OCI-LY1 (cell line): ENCODE measurements at regions not wholly inside any gene's neighbourhood (a gene's known extent, or its start where the extent isn't known, plus 50 kb on each side); places are given as distances from the start of the nearest gene placed in this dataset.

Experiments
- H2AFZ ChIP-seq: fragments of 200-600 bp; sonication (generic), shearing (Covaris generic); 2 replicates; pipeline ENCODE4 v1.6.0; 2014; ENCODE audit warnings: antibody characterized with exemption, mild to moderate bottlenecking, low read length
- H3F3A ChIP-seq: fragments of 200-600 bp; sonication (generic), shearing (Covaris generic); 2 replicates; pipeline ENCODE4 v1.6.0; 2014; ENCODE audit warnings: mild to moderate bottlenecking, antibody characterized with exemption, low read length, moderate library complexity; ENCODE audit not compliant: insufficient read depth
- H3K27ac ChIP-seq: fragments of 200-600 bp; sonication (generic); 2 replicates; pipeline ENCODE4 v1.5.1; 2014; ENCODE audit warnings: low read length, mixed run types, mild to moderate bottlenecking, low read depth; ENCODE audit not compliant: poor library complexity, severe bottlenecking
- H3K27me3 ChIP-seq: fragments of 200-600 bp; sonication (generic); 2 replicates; pipeline ENCODE4 v1.6.0; 2014; ENCODE audit warnings: antibody characterized with exemption, mild to moderate bottlenecking, low read length, moderate library complexity; ENCODE audit not compliant: insufficient read depth
- H3K36me3 ChIP-seq: fragments of 200-600 bp; sonication (generic); 2 replicates; pipeline ENCODE4 v1.6.1; 2014; ENCODE audit warnings: mild to moderate bottlenecking, antibody characterized with exemption, low read length, moderate library complexity, mixed read lengths; ENCODE audit not compliant: insufficient read depth
- H3K4me1 ChIP-seq: fragments of 200-600 bp; sonication (generic); 2 replicates; pipeline ENCODE4 v1.5.1; 2014; ENCODE audit warnings: mild to moderate bottlenecking, low read length, moderate library complexity; ENCODE audit not compliant: insufficient read depth, severe bottlenecking
- H3K4me2 ChIP-seq: fragments of 200-600 bp; sonication (generic), shearing (Covaris generic); 2 replicates; pipeline ENCODE4 v1.6.1; 2014; ENCODE audit warnings: low read length
- H3K4me3 ChIP-seq: fragments of 200-600 bp; sonication (generic); 2 replicates; pipeline ENCODE4 v1.5.1; 2014; ENCODE audit warnings: low read length, low read depth, mild to moderate bottlenecking, mixed read lengths; ENCODE audit not compliant: poor library complexity, severe bottlenecking
- H3K79me2 ChIP-seq: fragments of 200-600 bp; shearing (Covaris generic); 2 replicates; pipeline ENCODE4 v1.6.1; 2016; ENCODE audit warnings: mixed run types, low read length, mixed read lengths; ENCODE audit not compliant: insufficient read depth
- H3K9ac ChIP-seq: fragments of 200-600 bp; sonication (generic), shearing (Covaris generic); 2 replicates; pipeline ENCODE4 v1.6.1; 2014; ENCODE audit warnings: mild to moderate bottlenecking, low read length, mixed read lengths
- H3K9me2 ChIP-seq: fragments of 200-600 bp; sonication (generic), shearing (Covaris generic); 2 replicates; pipeline ENCODE4 v1.6.1; 2014; ENCODE audit warnings: low read depth, mild to moderate bottlenecking, low read length, mixed read lengths
- H3K9me3 ChIP-seq: fragments of 200-600 bp; shearing (Covaris generic); 2 replicates; pipeline ENCODE4 v1.6.1; 2014; ENCODE audit warnings: low read length, mixed read lengths
- H4K20me1 ChIP-seq: fragments of 200-600 bp; sonication (generic), shearing (Covaris generic); 2 replicates; pipeline ENCODE4 v1.6.0; 2016; ENCODE audit warnings: mild to moderate bottlenecking, low read length; ENCODE audit not compliant: insufficient read depth
- CTCF ChIP-seq: fragments of 200-600 bp; sonication (generic), shearing (Covaris generic); IDR thresholded peaks from 2 replicates; pipeline ENCODE4 v1.5.1; 2017; ENCODE audit warnings: mild to moderate bottlenecking, antibody characterized with exemption, low read length, moderate library complexity, mixed read lengths
- EZH2 ChIP-seq: fragments of 200-600 bp; sonication (generic), shearing (Covaris generic); IDR thresholded peaks from 2 replicates; pipeline ENCODE4 v1.8.0; 2017; ENCODE audit warnings: borderline replicate concordance, mixed run types, mild to moderate bottlenecking, antibody characterized with exemption, low read length, moderate library complexity, mixed read lengths

GRCh38 chr6:106005954-106006353, 80.2 kb upstream of the PRDM1 start:
- H2AFZ ChIP-seq = no peak overlapping the region
- no peaks in the 10 kb centered on the region for H3K4me1 ChIP-seq
- no peaks in the 10 kb centered on the region for H3K79me2 ChIP-seq
- H3K36me3 ChIP-seq = no peaks in the 10 kb centered on the region
- no peaks in the 10 kb centered on the region for H3K27me3 ChIP-seq
- no peaks in the 10 kb centered on the region for H3K9me2 ChIP-seq
- H3K4me2 ChIP-seq = no peak overlapping the region
- H3K4me3 ChIP-seq = no peak overlapping the region
- H4K20me1 ChIP-seq = no peaks in the 10 kb centered on the region
- no peak overlapping the region for H3K9ac ChIP-seq
- H3K9me3 ChIP-seq = no peaks in the 10 kb centered on the region
- H3F3A ChIP-seq = no peaks in the 10 kb centered on the region
- TF ChIP-seq CTCF (no peak), EZH2 (no peak)
- no peak overlapping the region for H3K27ac ChIP-seq

- H3F3A ChIP-seq = no peaks in the 10 kb centered on the region
- no peak for TF ChIP-seq CTCF
- TF ChIP-seq EZH2 = no peak
- no peak overlapping the region for H2AFZ ChIP-seq
- no peaks in the 10 kb centered on the region for H3K36me3 ChIP-seq
- H3K27me3 ChIP-seq = no peaks in the 10 kb centered on the region
- H4K20me1 ChIP-seq = no peaks in the 10 kb centered on the region
- H3K4me1 ChIP-seq = no peaks in the 10 kb centered on the region
- H3K4me3 ChIP-seq = no peak overlapping the region
- H3K9ac ChIP-seq = no peak overlapping the region
- no peaks in the 10 kb centered on the region for H3K79me2 ChIP-seq
- H3K9me2 ChIP-seq = no peaks in the 10 kb centered on the region
- no peak overlapping the region for H3K4me2 ChIP-seq
- H3K9me3 ChIP-seq = no peaks in the 10 kb centered on the region
- no peak overlapping the region for H3K27ac ChIP-seq
Measured at GRCh38 chr6:106005013-106005412, 81.1 kb upstream of the PRDM1 start.

DNA sequence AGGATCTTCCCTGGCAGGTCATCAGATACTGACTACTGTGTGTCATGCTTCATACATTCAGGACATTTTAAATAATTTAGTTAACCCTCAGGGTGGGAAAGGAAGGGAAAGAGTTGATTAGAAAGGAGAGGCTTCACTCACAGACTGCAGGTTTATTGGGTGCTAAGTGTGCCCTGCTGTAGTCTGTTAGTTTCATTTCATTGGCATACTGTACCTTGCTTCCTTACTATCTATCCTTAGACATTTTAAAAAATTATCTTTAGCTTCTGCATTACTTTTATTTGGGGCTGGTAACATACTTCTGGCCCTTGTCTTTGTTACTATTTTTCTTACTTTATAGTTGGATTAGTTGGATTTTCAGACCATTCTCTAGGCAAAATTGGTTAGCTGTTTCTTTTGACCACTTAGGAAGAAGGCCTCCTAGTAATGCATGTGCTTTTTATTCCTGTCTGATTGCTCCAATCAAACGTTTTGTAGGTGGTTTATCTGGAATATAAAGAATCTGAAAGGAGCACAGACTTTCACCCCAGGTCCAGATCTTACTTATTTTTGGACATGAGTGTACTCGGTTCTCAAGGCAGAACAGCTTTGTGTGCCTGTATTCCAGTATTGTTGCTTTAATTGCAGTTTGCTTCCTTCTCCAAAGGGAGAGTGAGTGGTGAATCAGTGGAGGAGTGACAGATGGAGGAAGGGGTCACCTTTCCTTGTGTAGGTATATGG, 82.7 kb upstream of the PRDM1 start:
- no peak overlapping the region for H3K4me2 ChIP-seq
- H2AFZ ChIP-seq = no peak overlapping the region

More for the DNA sequence above, 82.7 kb upstream of the PRDM1 start:
- H3K4me1 ChIP-seq = no peaks in the 10 kb centered on the region
- no peaks in the 10 kb centered on the region for H3K9me3 ChIP-seq
- H3K36me3 ChIP-seq = no peaks in the 10 kb centered on the region
- no peak overlapping the region for H3K27ac ChIP-seq
- no peaks in the 10 kb centered on the region for H4K20me1 ChIP-seq
- no peaks in the 10 kb centered on the region for H3K9me2 ChIP-seq
- H3F3A ChIP-seq = no peaks in the 10 kb centered on the region
- no peak overlapping the region for H3K9ac ChIP-seq
- H3K27me3 ChIP-seq = no peaks in the 10 kb centered on the region
- no peak overlapping the region for H3K4me3 ChIP-seq
- TF ChIP-seq CTCF (no peak), EZH2 (no peak)
- no peaks in the 10 kb centered on the region for H3K79me2 ChIP-seq
